LNCAP (cell line): ENCODE measurements at regions not wholly inside any gene's neighbourhood (a gene's known extent, or its start where the extent isn't known, plus 50 kb on each side); places are given as distances from the start of the nearest gene placed in this dataset.

ENCODE experiments used
- CTCF ChIP-seq: fragments of 450-650 bp; IDR thresholded peaks from 2 replicates; pipeline ENCODE4 v1.5.1; 2017; ENCODE audit warnings: mild to moderate bottlenecking

GRCh38 chr2:157984866-157985265, 108.7 kb upstream of the ACVR1 start:
- TF ChIP-seq CTCF: no peak

GRCh38 chr2:157980020-157980419, 103.9 kb upstream of the ACVR1 start:
- TF ChIP-seq CTCF: no peak

- no peak for TF ChIP-seq CTCF
These were observed 95.6 kb upstream of the ACVR1 start for GRCh38 chr2:157971702-157972101.

- no peak for TF ChIP-seq CTCF
These were observed 91.7 kb upstream of the ACVR1 start for GRCh38 chr2:157967856-157968255.

- no peak for TF ChIP-seq CTCF
These were observed 83.1 kb upstream of the ACVR1 start for GRCh38 chr2:157959249-157959648.

GRCh38 chr2:157957596-157957995, 81.5 kb upstream of the ACVR1 start:
- no peak for TF ChIP-seq CTCF

GRCh38 chr2:157952558-157952957, 76.4 kb upstream of the ACVR1 start:
- TF ChIP-seq CTCF: no peak

- TF ChIP-seq CTCF: no peak
These were observed 72.7 kb upstream of the ACVR1 start for GRCh38 chr2:157948856-157949255.
